ENCODE measurements at regions not wholly inside any gene's neighbourhood (a gene's known extent, or its start where the extent isn't known, plus 50 kb on each side); places are given as distances from the start of the nearest gene placed in this dataset.

- DNase-seq (no peak), ATAC-seq (ENCODE audit: poor library complexity) (no peak)
- Mint-ChIP-seq H3K4me1 (ENCODE audit: low read depth) (no peaks in the 10 kb centered on the region), H3K36me3 (ENCODE audit: low read depth) (no peaks in the 10 kb centered on the region), H3K4me3 (no peak overlapping the region), H3K27me3 (no peaks in the 10 kb centered on the region), H3K9me3 (no peaks in the 10 kb centered on the region), H3K27ac (no peak overlapping the region)
- Histone ChIP-seq H3K27me3 (ENCODE audit: control insufficient read depth in 1 of 2, insufficient read depth in 2 of 2, low read length in 2 of 2) (no peaks in the 10 kb centered on the region), H3K4me1 (ENCODE audit: insufficient read depth, low read length) (no peaks in the 10 kb centered on the region), H3K4me3 (ENCODE audit: low read length) (no peak overlapping the region), H3K36me3 (ENCODE audit: insufficient read depth, low read length) (no peaks in the 10 kb centered on the region), H3K9me3 (ENCODE audit: control insufficient read depth in 1 of 2, insufficient read depth in 1 of 2, low read length in 2 of 2) (peaks cover 0 to 4% of the 10 kb centered on the region in 2 experiments), H3K27ac (ENCODE audit: low read depth in 1 of 2, low read length in 2 of 2) (no peak overlapping the region)
- intact Hi-C loops (cut with DNase I, micrococcal nuclease) = no loop called here
- ChIA-PET POLR2A (no interaction called here), CTCF (no interaction called here)
- no peak for TF ChIP-seq CTCF (IDR thresholded peaks at IDR 0.05)
Observed at GRCh38 chr10:57300718-57301117, 939.7 kb upstream of the ZWINT start.

- CTCF ChIA-PET = no interaction called here
- H3K4me1 ChIP-seq (ENCODE audit: insufficient read depth, low read length) = no peaks in the 10 kb centered on the region
- POLR2A ChIA-PET = no interaction called here
- H3K27ac ChIP-seq (ENCODE audit: low read depth in 1 of 2, low read length in 2 of 2) = no peak overlapping the region
- Mint-ChIP-seq H3K27ac (no peak overlapping the region), H3K9me3 (no peaks in the 10 kb centered on the region), H3K27me3 (no peaks in the 10 kb centered on the region), H3K36me3 (ENCODE audit: low read depth) (no peaks in the 10 kb centered on the region), H3K4me3 (no peak overlapping the region), H3K4me1 (ENCODE audit: low read depth) (no peaks in the 10 kb centered on the region)
- H3K27me3 ChIP-seq (ENCODE audit: control insufficient read depth in 1 of 2, insufficient read depth in 2 of 2, low read length in 2 of 2) = no peaks in the 10 kb centered on the region
- intact Hi-C loops (cut with DNase I, micrococcal nuclease) = no loop called here
- H3K36me3 ChIP-seq (ENCODE audit: insufficient read depth, low read length) = no peaks in the 10 kb centered on the region
- no peak for TF ChIP-seq CTCF (IDR thresholded peaks at IDR 0.05)
- no peak for DNase-seq
- no peak overlapping the region for H3K4me3 ChIP-seq (ENCODE audit: low read length)
- no peak for ATAC-seq (ENCODE audit: poor library complexity)
- peaks cover 0 to 4% of the 10 kb centered on the region in 2 experiments for H3K9me3 ChIP-seq (ENCODE audit: control insufficient read depth in 1 of 2, insufficient read depth in 1 of 2, low read length in 2 of 2)
Observed at GRCh38 chr10:57294698-57295097, 933.6 kb upstream of the ZWINT start.

- no peaks in the 10 kb centered on the region for H3K4me1 ChIP-seq (ENCODE audit: insufficient read depth, low read length)
- CTCF ChIA-PET = no interaction called here
- ATAC-seq (ENCODE audit: poor library complexity) = no peak
Observed at GRCh38 chr10:57288754-57289153, 927.7 kb upstream of the ZWINT start.

More at GRCh38 chr10:57288754-57289153, 927.7 kb upstream of the ZWINT start:
- Mint-ChIP-seq H3K4me3 (no peak overlapping the region), H3K27me3 (no peaks in the 10 kb centered on the region), H3K36me3 (ENCODE audit: low read depth) (no peaks in the 10 kb centered on the region), H3K9me3 (peaks cover 2% of the 10 kb centered on the region), H3K27ac (no peak overlapping the region), H3K4me1 (ENCODE audit: low read depth) (no peaks in the 10 kb centered on the region)
- H3K27ac ChIP-seq (ENCODE audit: low read depth in 1 of 2, low read length in 2 of 2) = no peak overlapping the region
- H3K4me3 ChIP-seq (ENCODE audit: low read length) = no peak overlapping the region
- no peak for TF ChIP-seq CTCF (IDR thresholded peaks at IDR 0.05)
- intact Hi-C loops (cut with DNase I, micrococcal nuclease) = no loop called here
- no peak for DNase-seq
- H3K36me3 ChIP-seq (ENCODE audit: insufficient read depth, low read length) = no peaks in the 10 kb centered on the region
- no peaks in the 10 kb centered on the region for H3K9me3 ChIP-seq (ENCODE audit: control insufficient read depth in 1 of 2, insufficient read depth in 1 of 2, low read length in 2 of 2)
- no peaks in the 10 kb centered on the region for H3K27me3 ChIP-seq (ENCODE audit: control insufficient read depth in 1 of 2, insufficient read depth in 2 of 2, low read length in 2 of 2)
- POLR2A ChIA-PET = no interaction called here

All from CD4-positive, alpha-beta T cell (primary cell).